ENCODE measurements at regions not wholly inside any gene's neighbourhood (a gene's known extent, or its start where the extent isn't known, plus 50 kb on each side); places are given as distances from the start of the nearest gene placed in this dataset.
"Not testable (repeated sequence)": the region's sequence is repeated elsewhere in the genome, so short reads cannot be mapped to it uniquely, and the experiment has no call there.

- H3K79me2 ChIP-seq (ENCODE audit: low read length), result no peaks in the 10 kb centered on the region
- H3K36me3 ChIP-seq (ENCODE audit: insufficient read depth, low read length), result no peaks in the 10 kb centered on the region
- no peak overlapping the region for H3K4me2 ChIP-seq (ENCODE audit: low read depth, low read length, poor library complexity, severe bottlenecking)
- H4K20me1 ChIP-seq (ENCODE audit: insufficient read depth, low read depth, low read length), result no peaks in the 10 kb centered on the region
- no peaks in the 10 kb centered on the region for H3K9me2 ChIP-seq (replicated peaks; ENCODE audit: insufficient read depth, low read length)
- no peak overlapping the region for H2AFZ ChIP-seq (ENCODE audit: low read length)
- H3K27ac ChIP-seq (ENCODE audit: low read length), result no peak overlapping the region
- H3K4me3 ChIP-seq (ENCODE audit: low read length), result no peak overlapping the region
- no peak overlapping the region for H3K9ac ChIP-seq (ENCODE audit: low read length)
- peaks cover 15% of the 10 kb centered on the region for H3K4me1 ChIP-seq (ENCODE audit: low read length)
- H3K9me3 ChIP-seq (ENCODE audit: low read length), result peaks cover 3% of the 10 kb centered on the region; the same call in 1 of the 2 replicates
- H3K27me3 ChIP-seq (ENCODE audit: low read length), result no peaks in the 10 kb centered on the region
- no peak for DNase-seq
Measured at GRCh38 chr20:36082315-36082915, 72.1 kb upstream of the EPB41L1 start.

DNA sequence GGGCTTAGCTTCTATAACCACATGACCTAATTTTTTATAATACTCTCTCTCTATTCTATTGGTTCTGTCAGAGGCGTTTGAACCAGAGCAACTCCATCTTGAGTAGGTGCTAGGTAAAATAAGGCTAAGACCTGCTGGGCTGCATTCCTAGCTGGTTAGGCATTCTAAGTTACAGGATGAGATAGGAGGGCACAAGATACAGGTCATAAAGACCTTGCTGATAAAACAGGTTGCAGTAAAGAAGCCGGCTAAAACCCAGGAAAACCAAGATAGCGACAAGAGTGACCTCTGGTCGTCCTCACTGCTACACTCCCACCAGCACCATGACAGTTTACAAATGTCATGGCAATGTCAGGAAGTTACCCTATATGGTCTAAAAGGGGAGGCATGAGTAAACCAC is 71.3 kb upstream of the EPB41L1 start:
- not testable (repeated sequence) for H3K9me2 ChIP-seq (replicated peaks; ENCODE audit: insufficient read depth, low read length); H3K27ac ChIP-seq (ENCODE audit: low read length); H3K4me3 ChIP-seq (ENCODE audit: low read length); H3K4me1 ChIP-seq (ENCODE audit: low read length); H3K36me3 ChIP-seq (ENCODE audit: insufficient read depth, low read length); H2AFZ ChIP-seq (ENCODE audit: low read length); DNase-seq; H3K9ac ChIP-seq (ENCODE audit: low read length); H3K79me2 ChIP-seq (ENCODE audit: low read length); H3K4me2 ChIP-seq (ENCODE audit: low read depth, low read length, poor library complexity, severe bottlenecking); H3K9me3 ChIP-seq (ENCODE audit: low read length); H3K27me3 ChIP-seq (ENCODE audit: low read length); H4K20me1 ChIP-seq (ENCODE audit: insufficient read depth, low read depth, low read length)

DNA sequence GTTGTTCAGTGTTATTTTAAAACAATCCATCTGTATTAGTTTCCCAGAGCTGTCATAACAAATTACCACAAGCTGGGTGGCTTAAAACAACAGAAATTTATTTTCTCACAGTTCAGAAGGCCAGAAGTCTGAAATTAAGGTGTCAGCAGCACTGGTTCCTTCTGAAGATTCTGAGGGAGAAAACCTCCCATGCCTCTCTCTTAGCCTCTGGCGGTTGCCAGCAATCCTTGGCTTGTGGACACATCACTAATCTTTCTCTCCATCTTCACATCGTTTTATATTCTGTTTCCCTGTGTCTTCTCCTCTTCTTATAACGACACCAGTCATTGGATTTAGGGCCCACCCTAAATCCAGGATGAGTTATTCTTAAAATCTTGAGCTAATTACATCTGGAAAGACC is 70.2 kb upstream of the EPB41L1 start:
- H3K36me3 ChIP-seq (ENCODE audit: insufficient read depth, low read length), result no peaks in the 10 kb centered on the region
- no peaks in the 10 kb centered on the region for H3K79me2 ChIP-seq (ENCODE audit: low read length)
- DNase-seq, result no peak
- H3K27ac ChIP-seq (ENCODE audit: low read length), result no peak overlapping the region
- peaks cover 3% of the 10 kb centered on the region; the same call in 1 of the 2 replicates for H3K9me3 ChIP-seq (ENCODE audit: low read length)
- no peak overlapping the region for H3K4me2 ChIP-seq (ENCODE audit: low read depth, low read length, poor library complexity, severe bottlenecking)
- no peak overlapping the region for H3K4me3 ChIP-seq (ENCODE audit: low read length)
- no peaks in the 10 kb centered on the region for H3K27me3 ChIP-seq (ENCODE audit: low read length)
- no peak overlapping the region for H2AFZ ChIP-seq (ENCODE audit: low read length)
- peaks cover 7% of the 10 kb centered on the region for H3K4me1 ChIP-seq (ENCODE audit: low read length)
- no peaks in the 10 kb centered on the region for H3K9me2 ChIP-seq (replicated peaks; ENCODE audit: insufficient read depth, low read length)
- H4K20me1 ChIP-seq (ENCODE audit: insufficient read depth, low read depth, low read length), result no peaks in the 10 kb centered on the region
- H3K9ac ChIP-seq (ENCODE audit: low read length), result no peak overlapping the region

- Histone ChIP-seq H3K27ac (ENCODE audit: low read length) (no peak overlapping the region), H3K36me3 (ENCODE audit: insufficient read depth, low read length) (no peaks in the 10 kb centered on the region), H4K20me1 (ENCODE audit: insufficient read depth, low read depth, low read length) (no peaks in the 10 kb centered on the region), H3K4me1 (ENCODE audit: low read length) (peaks cover 7% of the 10 kb centered on the region), H3K9me3 (ENCODE audit: low read length) (no peaks in the 10 kb centered on the region), H2AFZ (ENCODE audit: low read length) (no peak overlapping the region), H3K9ac (ENCODE audit: low read length) (no peak overlapping the region), H3K4me2 (ENCODE audit: low read depth, low read length, poor library complexity, severe bottlenecking) (no peak overlapping the region), H3K4me3 (ENCODE audit: low read length) (no peak overlapping the region), H3K9me2 (replicated peaks; ENCODE audit: insufficient read depth, low read length) (no peaks in the 10 kb centered on the region), H3K79me2 (ENCODE audit: low read length) (no peaks in the 10 kb centered on the region), H3K27me3 (ENCODE audit: low read length) (no peaks in the 10 kb centered on the region)
- no peak for DNase-seq
Measured at GRCh38 chr20:36084897-36085613, 69.5 kb upstream of the EPB41L1 start.

- Histone ChIP-seq H3K9me3 (ENCODE audit: low read length) (no peaks in the 10 kb centered on the region), H3K4me3 (ENCODE audit: low read length) (no peak overlapping the region), H4K20me1 (ENCODE audit: insufficient read depth, low read depth, low read length) (no peaks in the 10 kb centered on the region), H3K27me3 (ENCODE audit: low read length) (no peaks in the 10 kb centered on the region), H3K27ac (ENCODE audit: low read length) (no peak overlapping the region), H3K4me1 (ENCODE audit: low read length) (peaks cover 7% of the 10 kb centered on the region), H3K79me2 (ENCODE audit: low read length) (no peaks in the 10 kb centered on the region), H2AFZ (ENCODE audit: low read length) (no peak overlapping the region), H3K4me2 (ENCODE audit: low read depth, low read length, poor library complexity, severe bottlenecking) (no peak overlapping the region), H3K36me3 (ENCODE audit: insufficient read depth, low read length) (no peaks in the 10 kb centered on the region), H3K9ac (ENCODE audit: low read length) (no peak overlapping the region), H3K9me2 (replicated peaks; ENCODE audit: insufficient read depth, low read length) (no peaks in the 10 kb centered on the region)
- DNase-seq, result no peak
Measured at GRCh38 chr20:36085686-36086267, 68.8 kb upstream of the EPB41L1 start.

GRCh38 chr20:36086767-36087166 is 67.8 kb upstream of the EPB41L1 start:
- no peaks in the 10 kb centered on the region for H3K79me2 ChIP-seq (ENCODE audit: low read length)
- H3K9me3 ChIP-seq (ENCODE audit: low read length), result no peaks in the 10 kb centered on the region
- no peak overlapping the region for H3K27ac ChIP-seq (ENCODE audit: low read length)
- no peak overlapping the region for H3K9ac ChIP-seq (ENCODE audit: low read length)
- H3K4me3 ChIP-seq (ENCODE audit: low read length), result no peak overlapping the region
- no peak overlapping the region for H2AFZ ChIP-seq (ENCODE audit: low read length)
- no peak for DNase-seq
- no peaks in the 10 kb centered on the region for H3K36me3 ChIP-seq (ENCODE audit: insufficient read depth, low read length)
- H3K4me2 ChIP-seq (ENCODE audit: low read depth, low read length, poor library complexity, severe bottlenecking), result no peak overlapping the region
- H3K4me1 ChIP-seq (ENCODE audit: low read length), result peaks cover 7% of the 10 kb centered on the region
- H3K9me2 ChIP-seq (replicated peaks; ENCODE audit: insufficient read depth, low read length), result no peaks in the 10 kb centered on the region
- no peaks in the 10 kb centered on the region for H3K27me3 ChIP-seq (ENCODE audit: low read length)
- H4K20me1 ChIP-seq (ENCODE audit: insufficient read depth, low read depth, low read length), result no peaks in the 10 kb centered on the region

DNA sequence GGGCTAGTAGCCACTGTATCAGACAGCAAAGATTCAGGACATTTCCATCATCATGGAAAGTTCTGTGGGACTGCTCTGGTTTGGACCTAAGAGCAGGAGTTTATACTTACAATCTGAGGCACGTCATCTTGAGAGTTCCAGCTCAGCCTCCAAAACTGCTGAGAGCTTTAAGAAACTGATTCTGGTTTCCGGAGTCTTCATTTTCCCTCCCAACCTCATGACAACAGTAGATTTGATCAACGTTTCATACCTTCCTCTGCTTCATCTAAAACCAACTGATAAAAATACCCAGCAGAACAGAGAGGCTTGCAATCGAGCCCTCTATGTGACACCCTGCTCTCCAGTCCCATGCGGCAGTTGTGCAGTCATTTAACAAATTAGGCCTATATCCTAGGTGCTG is 64.3 kb upstream of the EPB41L1 start:
- Histone ChIP-seq H4K20me1 (ENCODE audit: insufficient read depth, low read depth, low read length) (no peaks in the 10 kb centered on the region), H3K79me2 (ENCODE audit: low read length) (no peaks in the 10 kb centered on the region), H3K36me3 (ENCODE audit: insufficient read depth, low read length) (no peaks in the 10 kb centered on the region), H3K27ac (ENCODE audit: low read length) (no peak overlapping the region), H2AFZ (ENCODE audit: low read length) (no peak overlapping the region), H3K9me2 (replicated peaks; ENCODE audit: insufficient read depth, low read length) (no peaks in the 10 kb centered on the region), H3K9me3 (ENCODE audit: low read length) (no peaks in the 10 kb centered on the region), H3K4me1 (ENCODE audit: low read length) (peaks cover 7% of the 10 kb centered on the region), H3K27me3 (ENCODE audit: low read length) (no peaks in the 10 kb centered on the region), H3K4me2 (ENCODE audit: low read depth, low read length, poor library complexity, severe bottlenecking) (no peak overlapping the region), H3K4me3 (ENCODE audit: low read length) (no peak overlapping the region), H3K9ac (ENCODE audit: low read length) (no peak overlapping the region)
- no peak for DNase-seq

DNA sequence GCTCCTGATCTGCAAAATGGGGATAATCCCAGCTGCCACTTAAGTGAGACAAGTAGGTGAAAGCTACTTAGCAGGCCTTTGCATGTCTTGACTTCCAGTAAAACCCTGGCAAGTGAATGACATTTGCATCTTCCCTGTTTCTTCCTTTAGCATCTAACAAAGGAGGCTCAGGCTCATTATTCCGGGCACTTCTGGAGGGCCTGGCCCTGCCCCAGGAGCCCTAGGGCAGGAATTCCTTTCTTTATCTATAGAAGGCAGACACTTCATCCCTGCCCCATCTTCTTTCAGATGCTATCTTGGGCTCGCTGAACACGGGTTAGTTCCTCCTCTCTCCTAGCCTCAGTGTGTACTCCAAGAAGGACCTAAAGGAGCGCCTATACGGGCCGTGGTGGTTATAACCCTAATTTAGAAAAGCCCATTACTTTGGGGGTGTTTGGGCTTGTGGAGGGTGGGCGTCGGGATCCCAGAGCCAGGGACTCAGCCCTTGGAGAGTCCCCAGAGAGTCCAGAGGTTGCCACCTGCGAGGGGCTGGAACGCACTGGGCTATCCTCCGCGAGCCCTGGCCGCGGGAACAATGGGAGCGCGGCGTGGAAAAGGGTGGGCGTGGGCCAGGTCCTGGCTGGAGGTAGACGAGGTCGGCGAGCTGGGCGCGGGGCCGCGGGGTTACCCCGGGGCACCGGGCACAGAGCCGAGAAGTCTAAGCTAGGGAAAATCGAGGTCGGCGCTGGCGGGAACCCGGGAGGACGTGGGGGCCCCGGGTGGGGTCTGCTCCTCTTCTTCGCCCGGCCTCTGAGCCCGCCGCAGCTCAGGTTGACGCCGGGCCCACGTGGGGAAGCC is 62.8 kb upstream of the EPB41L1 start:
- no peak overlapping the region for H3K9ac ChIP-seq (ENCODE audit: low read length)
- H3K79me2 ChIP-seq (ENCODE audit: low read length), result no peaks in the 10 kb centered on the region
- H3K27me3 ChIP-seq (ENCODE audit: low read length), result no peaks in the 10 kb centered on the region
- H3K4me3 ChIP-seq (ENCODE audit: low read length), result no peak overlapping the region
- no peak for DNase-seq
- H3K27ac ChIP-seq (ENCODE audit: low read length), result no peak overlapping the region
- no peak overlapping the region for H3K4me2 ChIP-seq (ENCODE audit: low read depth, low read length, poor library complexity, severe bottlenecking)
- H3K9me2 ChIP-seq (replicated peaks; ENCODE audit: insufficient read depth, low read length), result no peaks in the 10 kb centered on the region
- no peaks in the 10 kb centered on the region for H3K36me3 ChIP-seq (ENCODE audit: insufficient read depth, low read length)
- H3K4me1 ChIP-seq (ENCODE audit: low read length), result peaks cover 8% of the 10 kb centered on the region
- H2AFZ ChIP-seq (ENCODE audit: low read length), result no peak overlapping the region
- H4K20me1 ChIP-seq (ENCODE audit: insufficient read depth, low read depth, low read length), result no peaks in the 10 kb centered on the region
- H3K9me3 ChIP-seq (ENCODE audit: low read length), result no peaks in the 10 kb centered on the region

All from Karpas-422 (cell line).